Activated gamma-delta T cell treated with anti-CD3 and anti-CD28 coated beads, Interleukin-2, amount 50 U/mL, for 16 hours (primary cell): ENCODE measurements at regions not wholly inside any gene's neighbourhood (a gene's known extent, or its start where the extent isn't known, plus 50 kb on each side); places are given as distances from the start of the nearest gene placed in this dataset.

ENCODE experiments used
- DNase-seq: peaks from one replicate; pipeline ENCODE4 v3.0.0-alpha.2; 2020; ENCODE audit warnings: low read depth

DNA sequence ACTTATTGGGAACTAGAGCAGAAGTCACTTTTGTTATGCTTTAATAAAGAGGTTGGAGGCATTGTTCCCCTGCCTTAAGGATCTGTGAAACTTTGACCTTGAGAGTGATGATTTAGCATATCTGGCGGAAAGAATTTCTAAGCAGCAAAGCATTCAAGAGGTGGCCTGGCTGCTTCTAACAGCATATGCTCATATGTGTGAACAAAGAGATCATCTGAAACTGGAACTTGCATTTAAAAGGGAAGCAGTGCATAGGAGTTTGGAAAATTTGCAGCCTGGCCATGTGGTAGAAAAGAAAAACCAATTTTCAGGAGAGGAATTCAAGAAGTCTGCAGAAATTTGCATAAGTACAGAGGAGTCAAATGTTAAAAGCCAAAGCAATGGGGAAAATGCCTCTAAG is 56.4 kb upstream of the GOLIM4 start:
- no peak for DNase-seq
